GM12873 (cell line): ENCODE measurements at regions not wholly inside any gene's neighbourhood (a gene's known extent, or its start where the extent isn't known, plus 50 kb on each side); places are given as distances from the start of the nearest gene placed in this dataset.

ENCODE experiments used
- TF ChIP-seq, protein P1 (sequence below): IDR thresholded peaks from 2 replicates; pipeline ENCODE4 v1.5.1; 2012; ENCODE audit warnings: low read depth, mild to moderate bottlenecking, moderate library complexity, low read length, control low read depth; ENCODE audit not compliant: insufficient read depth; ENCODE audit errors: missing control alignments

- TF ChIP-seq, protein P1, sequence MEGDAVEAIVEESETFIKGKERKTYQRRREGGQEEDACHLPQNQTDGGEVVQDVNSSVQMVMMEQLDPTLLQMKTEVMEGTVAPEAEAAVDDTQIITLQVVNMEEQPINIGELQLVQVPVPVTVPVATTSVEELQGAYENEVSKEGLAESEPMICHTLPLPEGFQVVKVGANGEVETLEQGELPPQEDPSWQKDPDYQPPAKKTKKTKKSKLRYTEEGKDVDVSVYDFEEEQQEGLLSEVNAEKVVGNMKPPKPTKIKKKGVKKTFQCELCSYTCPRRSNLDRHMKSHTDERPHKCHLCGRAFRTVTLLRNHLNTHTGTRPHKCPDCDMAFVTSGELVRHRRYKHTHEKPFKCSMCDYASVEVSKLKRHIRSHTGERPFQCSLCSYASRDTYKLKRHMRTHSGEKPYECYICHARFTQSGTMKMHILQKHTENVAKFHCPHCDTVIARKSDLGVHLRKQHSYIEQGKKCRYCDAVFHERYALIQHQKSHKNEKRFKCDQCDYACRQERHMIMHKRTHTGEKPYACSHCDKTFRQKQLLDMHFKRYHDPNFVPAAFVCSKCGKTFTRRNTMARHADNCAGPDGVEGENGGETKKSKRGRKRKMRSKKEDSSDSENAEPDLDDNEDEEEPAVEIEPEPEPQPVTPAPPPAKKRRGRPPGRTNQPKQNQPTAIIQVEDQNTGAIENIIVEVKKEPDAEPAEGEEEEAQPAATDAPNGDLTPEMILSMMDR = no peak
Observed at GRCh38 chrX:8083286-8083685, 87.8 kb downstream of the VCX2 start.

DNA sequence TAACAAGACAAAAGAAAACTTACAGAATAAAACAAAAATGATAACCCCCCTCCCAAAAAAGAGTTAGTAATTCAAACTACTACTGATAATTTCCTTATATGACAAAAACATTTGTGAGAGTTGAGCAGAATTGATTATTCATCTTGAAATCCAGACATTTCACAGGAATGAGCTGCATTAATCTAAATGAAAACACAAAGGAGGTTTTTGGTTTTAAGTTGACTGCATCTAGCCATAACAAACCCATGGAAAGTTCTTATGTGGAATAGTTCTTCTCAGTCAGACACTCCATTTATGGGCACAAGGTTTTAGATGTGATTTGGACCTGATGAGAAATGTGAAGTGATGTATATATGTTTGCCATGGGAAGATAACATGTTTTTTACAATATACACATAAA, 95.4 kb downstream of the VCX2 start:
- TF ChIP-seq, protein P1 = no peak

DNA sequence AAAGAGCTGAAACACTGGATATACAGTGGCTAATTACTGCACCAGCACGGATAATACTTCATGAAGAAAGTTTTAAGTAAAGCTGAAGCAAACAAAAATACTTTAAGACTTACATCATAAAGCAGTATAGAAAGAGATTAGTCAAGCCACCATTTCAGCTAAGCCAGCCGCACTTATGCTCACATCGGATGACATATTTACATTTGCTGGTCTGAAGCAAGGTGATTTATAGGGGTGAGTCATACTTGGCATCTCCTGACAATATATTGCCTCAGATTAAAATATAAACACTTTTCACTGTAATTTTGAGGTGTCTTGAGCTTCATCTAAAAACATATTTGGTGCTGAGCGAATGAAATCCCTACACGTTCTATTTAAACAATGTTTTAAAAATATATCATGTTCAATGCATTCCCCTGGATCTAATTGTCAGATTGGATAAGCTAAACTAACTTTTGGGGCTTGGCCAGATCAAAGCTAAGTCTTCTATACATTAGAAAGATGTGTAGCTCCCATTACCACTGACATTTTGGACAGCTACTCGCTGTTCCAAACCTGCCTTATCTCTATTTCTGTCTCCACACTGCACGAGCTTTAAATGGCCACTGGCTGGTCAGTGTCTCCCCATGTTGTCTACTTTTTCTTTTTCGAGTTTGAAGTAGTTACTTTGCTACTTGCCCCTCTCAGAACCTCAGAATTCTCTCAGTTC, 103.2 kb downstream of the VCX2 start:
- TF ChIP-seq, protein P1 = no peak

DNA sequence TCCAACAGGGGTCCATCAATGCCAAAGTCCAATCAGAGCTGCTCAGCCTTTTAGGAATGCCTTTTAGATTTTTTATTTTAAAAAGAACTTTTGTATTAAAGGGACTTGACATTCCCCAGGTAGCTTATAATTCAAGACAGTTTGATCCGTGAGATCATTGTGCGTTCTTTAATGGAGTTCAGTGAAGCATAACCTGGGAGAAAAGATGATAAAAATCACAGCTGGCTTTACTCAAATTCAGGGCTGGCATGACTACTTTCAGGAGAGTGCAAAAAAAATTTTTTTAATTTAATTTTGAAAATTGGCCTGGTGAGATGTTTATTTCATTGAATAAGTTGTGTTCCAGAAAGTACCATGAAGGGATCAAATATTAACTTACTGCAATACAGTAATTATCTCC, 118.2 kb downstream of the VCX2 start:
- TF ChIP-seq, protein P1 = no peak

DNA sequence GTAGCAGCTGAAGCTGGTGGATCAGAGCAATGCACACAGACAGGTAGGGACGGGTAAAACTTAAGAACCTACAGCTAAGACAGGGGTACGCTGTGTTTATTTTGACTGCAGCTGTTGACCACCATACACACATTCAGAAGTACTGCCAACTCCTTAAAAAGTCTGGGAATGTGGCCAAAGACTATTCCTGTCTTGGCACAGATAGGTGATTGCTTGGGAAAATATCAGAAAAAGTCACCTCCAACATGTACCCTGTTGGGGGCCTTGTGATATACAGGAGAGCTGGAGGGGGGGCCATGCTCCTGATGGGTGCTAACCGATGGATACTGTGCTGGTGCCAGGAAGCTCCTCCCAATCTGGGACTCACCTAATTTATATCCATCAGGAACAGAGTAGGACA, 121.2 kb downstream of the VCX2 start:
- TF ChIP-seq, protein P1 = no peak

DNA sequence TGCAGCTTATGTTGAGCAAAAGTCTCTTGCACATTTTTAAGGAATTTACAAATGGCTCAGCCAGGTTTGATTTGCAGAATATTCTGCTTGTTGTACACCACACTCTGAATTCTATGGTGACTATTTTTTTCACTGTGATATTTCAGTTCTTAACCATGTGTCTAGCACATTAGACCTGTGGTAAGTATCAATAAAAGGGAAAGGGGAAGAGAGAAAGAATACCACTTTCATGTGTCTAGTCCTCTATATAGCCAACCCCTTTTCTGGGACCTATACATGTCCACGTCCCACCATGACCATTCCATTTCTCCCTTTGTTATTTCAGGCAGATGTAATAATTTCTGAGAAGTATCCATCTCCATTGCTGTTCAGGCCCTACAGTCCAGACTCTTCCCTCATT, 121.3 kb upstream of the PNPLA4 start:
- TF ChIP-seq, protein P1 = no peak

DNA sequence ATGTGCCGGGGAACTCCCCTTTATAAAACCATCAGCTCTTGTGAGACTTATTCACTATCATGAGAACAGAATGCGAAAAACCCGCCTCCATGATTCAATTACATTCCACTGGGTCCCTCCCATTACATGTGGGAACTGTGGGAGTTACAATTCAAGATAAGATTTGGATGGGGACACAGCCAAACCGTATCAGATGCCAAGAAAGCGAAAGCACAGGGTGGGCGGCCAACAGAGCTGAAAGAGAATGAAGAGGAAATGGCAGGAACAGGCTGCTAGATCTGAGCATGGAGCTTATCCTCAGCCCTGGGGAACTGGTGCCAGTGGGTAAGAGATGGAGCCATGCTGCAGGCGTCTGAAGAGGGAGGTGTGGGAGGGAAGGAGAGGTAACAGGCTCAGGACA, 117.7 kb upstream of the PNPLA4 start:
- TF ChIP-seq, protein P1 = no peak
